Psoas muscle (tissue), 7 donors: ENCODE measurements at regions not wholly inside any gene's neighbourhood (a gene's known extent, or its start where the extent isn't known, plus 50 kb on each side); places are given as distances from the start of the nearest gene placed in this dataset.

Experiments
- ATAC-seq, 4 donors: fragments of 200-7000 bp; cut with Tn5 transposase; one replicate each; pipeline ENCODE4 v1.9.1; 2020; ENCODE audit warnings: moderate library complexity in 3 of 4, mild to moderate bottlenecking in 2 of 4
- DNase-seq, 2 donors: peaks; one replicate each; pipeline ENCODE4 v3.0.0-alpha.2; 2020
- H3K27ac ChIP-seq: fragments of 200-600 bp; one replicate; pipeline ENCODE4 v1.8.0; 2022
- H3K27me3 ChIP-seq, 3 donors: fragments of 200-600 bp in 1 of 3; one replicate each; pipeline versions ENCODE4 v1.6.1 to v1.8.0; 2013 to 2022; ENCODE audit warnings: low read length in 2 of 3, mild to moderate bottlenecking in 2 of 3, moderate library complexity in 1 of 3; ENCODE audit not compliant: insufficient read depth in 3 of 3
- H3K36me3 ChIP-seq, 2 donors: fragments of 200-600 bp in 1 of 2; one replicate each; pipeline versions ENCODE4 v1.6.1 to v1.8.0; 2013 to 2022; ENCODE audit warnings: low read depth in 1 of 2, mild to moderate bottlenecking in 1 of 2, moderate library complexity in 1 of 2; ENCODE audit not compliant: insufficient read depth in 1 of 2
- H3K4me1 ChIP-seq: fragments of 200-600 bp; one replicate; pipeline ENCODE4 v1.8.0; 2022
- H3K4me3 ChIP-seq: fragments of 200-600 bp; one replicate; pipeline ENCODE4 v1.8.0; 2022; ENCODE audit warnings: mild to moderate bottlenecking
- H3K9me3 ChIP-seq: fragments of 200-600 bp; one replicate; pipeline ENCODE4 v1.8.0; 2022
- CTCF ChIP-seq: fragments of 200-600 bp; IDR thresholded peaks from one replicate; pipeline ENCODE4 v1.8.0; 2022; ENCODE audit warnings: antibody characterized with exemption
- WGBS, 3 donors: extraction: QIAGEN DNeasy Blood & Tissue Kit; methylation state at CpG; one replicate each; pipeline versions ENCODE4 v1.1.6 to v1.1.7; 2013; 5-methylcytosine and 5-hydroxymethylcytosine counted together
- intact Hi-C, 2 donors: fragments of 100-400 bp; cut with DNase I; formaldehyde crosslinking; loops; one replicate each; pipeline versions ENCODE4 v1.11.0 to v1.14.2; 2022
- donor health status: healthy with polysubstance abuse.
- donor health status: DM: no; HTN: no; CAD: no; lungs with moderate emphysema.
- donor health status: Bipolar disorder and iron deficiency.
- donor health status: healthy.
- donor health status: DM: yes; HTN: yes; CAD: no.
- donor health status: DM: no; HTN: no; CAD: no.
- donor health status: DM: yes; HTN: yes; CAD: no.

GRCh38 chr7:17129218-17129617 lies 169.2 kb upstream of the AHR start:
- ATAC-seq = no peak
- Histone ChIP-seq H3K27me3 (no peaks in the 10 kb centered on the region), H3K27ac (no peak overlapping the region), H3K9me3 (no peaks in the 10 kb centered on the region), H3K4me3 (no peak overlapping the region), H3K36me3 (no peaks in the 10 kb centered on the region), H3K4me1 (no peaks in the 10 kb centered on the region)
- no peak for DNase-seq
- 80 to 86% (median 82%) methylated on average over 2 of the region's 2 CpGs for WGBS, 3 donors
- intact Hi-C loops = no loop called here
- no peak for TF ChIP-seq CTCF

GRCh38 chr7:17130281-17131059 lies 168.0 kb upstream of the AHR start:
- ATAC-seq = no peak
- no peak overlapping the region for H3K27ac ChIP-seq
- no peaks in the 10 kb centered on the region for H3K36me3 ChIP-seq
- DNase-seq = no peak
- H3K4me3 ChIP-seq = no peak overlapping the region
- intact Hi-C loops = no loop called here
- no peaks in the 10 kb centered on the region for H3K27me3 ChIP-seq
- TF ChIP-seq CTCF = no peak
- no peaks in the 10 kb centered on the region for H3K9me3 ChIP-seq
- 37 to 43% (median 40%) methylated on average over 5 of the region's 5 CpGs for WGBS, 3 donors
- H3K4me1 ChIP-seq = no peaks in the 10 kb centered on the region

- 64 to 74% (median 67%) methylated on average over 5 of the region's 5 CpGs for WGBS, 3 donors
- H3K27me3 ChIP-seq = no peaks in the 10 kb centered on the region
- H3K4me3 ChIP-seq = no peak overlapping the region
- DNase-seq (no peak), ATAC-seq (no peak)
- no peak overlapping the region for H3K27ac ChIP-seq
- H3K36me3 ChIP-seq = no peaks in the 10 kb centered on the region
- intact Hi-C loops = no loop called here
- no peaks in the 10 kb centered on the region for H3K4me1 ChIP-seq
- no peak for TF ChIP-seq CTCF
- H3K9me3 ChIP-seq = no peaks in the 10 kb centered on the region
Measured at GRCh38 chr7:17131060-17131345, 167.4 kb upstream of the AHR start.

- no peak for TF ChIP-seq CTCF
- intact Hi-C loops = no loop called here
- DNase-seq (no peak), ATAC-seq (no peak)
- H3K27ac ChIP-seq = no peak overlapping the region
- H3K9me3 ChIP-seq = no peaks in the 10 kb centered on the region
- 89 to 92% (median 91%) methylated on average over 6 of the region's 6 CpGs for WGBS, 3 donors
- no peaks in the 10 kb centered on the region for H3K27me3 ChIP-seq
- no peaks in the 10 kb centered on the region for H3K4me1 ChIP-seq
- H3K36me3 ChIP-seq = no peaks in the 10 kb centered on the region
- H3K4me3 ChIP-seq = no peak overlapping the region
Measured at GRCh38 chr7:17131983-17132655, 166.3 kb upstream of the AHR start.
